ENCODE measurements at regions not wholly inside any gene's neighbourhood (a gene's known extent, or its start where the extent isn't known, plus 50 kb on each side); places are given as distances from the start of the nearest gene placed in this dataset.

DNA sequence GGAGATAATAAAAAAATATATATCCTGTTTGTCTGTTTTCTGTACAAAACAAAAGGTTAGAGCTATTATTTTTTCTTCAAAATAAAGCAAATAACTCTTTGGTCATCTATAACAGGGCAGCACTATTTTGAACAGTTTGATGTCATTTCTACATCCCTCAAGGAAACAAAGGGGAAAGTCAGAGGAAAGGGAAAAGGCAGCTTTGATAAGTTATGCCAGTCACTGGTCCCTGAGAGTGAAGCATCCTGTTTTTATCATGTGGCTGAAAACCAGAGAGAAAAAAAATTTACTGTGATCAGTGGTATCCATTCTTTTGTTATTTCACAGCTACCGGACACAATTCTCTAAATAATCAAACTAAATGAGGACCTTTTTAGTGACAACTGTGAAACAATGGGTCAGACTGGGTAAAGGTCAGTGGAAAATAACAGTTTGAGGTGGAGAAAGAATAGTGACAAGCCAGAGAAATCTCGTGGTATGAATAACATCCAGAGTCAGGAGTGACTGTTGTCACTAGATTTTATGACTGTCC, 356.0 kb downstream of the HDGFL1 start:
- DNase-seq (ENCODE audit: low spot score) = no peak
- no peak overlapping the region for H3K27ac ChIP-seq
- ChIA-PET POLR2A (ENCODE audit: low non-redundant PET) (no interaction called here), CTCF (interaction anchor here (0.8 kb wide), 1 partner anchor 208 kb away, joined by 4 read pairs; no protein-coding TSS in a partner anchor)
- TF ChIP-seq, protein P1, sequence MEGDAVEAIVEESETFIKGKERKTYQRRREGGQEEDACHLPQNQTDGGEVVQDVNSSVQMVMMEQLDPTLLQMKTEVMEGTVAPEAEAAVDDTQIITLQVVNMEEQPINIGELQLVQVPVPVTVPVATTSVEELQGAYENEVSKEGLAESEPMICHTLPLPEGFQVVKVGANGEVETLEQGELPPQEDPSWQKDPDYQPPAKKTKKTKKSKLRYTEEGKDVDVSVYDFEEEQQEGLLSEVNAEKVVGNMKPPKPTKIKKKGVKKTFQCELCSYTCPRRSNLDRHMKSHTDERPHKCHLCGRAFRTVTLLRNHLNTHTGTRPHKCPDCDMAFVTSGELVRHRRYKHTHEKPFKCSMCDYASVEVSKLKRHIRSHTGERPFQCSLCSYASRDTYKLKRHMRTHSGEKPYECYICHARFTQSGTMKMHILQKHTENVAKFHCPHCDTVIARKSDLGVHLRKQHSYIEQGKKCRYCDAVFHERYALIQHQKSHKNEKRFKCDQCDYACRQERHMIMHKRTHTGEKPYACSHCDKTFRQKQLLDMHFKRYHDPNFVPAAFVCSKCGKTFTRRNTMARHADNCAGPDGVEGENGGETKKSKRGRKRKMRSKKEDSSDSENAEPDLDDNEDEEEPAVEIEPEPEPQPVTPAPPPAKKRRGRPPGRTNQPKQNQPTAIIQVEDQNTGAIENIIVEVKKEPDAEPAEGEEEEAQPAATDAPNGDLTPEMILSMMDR (conservative IDR thresholded peaks at IDR 0.05; ENCODE audit: low read depth) = no peak

DNA sequence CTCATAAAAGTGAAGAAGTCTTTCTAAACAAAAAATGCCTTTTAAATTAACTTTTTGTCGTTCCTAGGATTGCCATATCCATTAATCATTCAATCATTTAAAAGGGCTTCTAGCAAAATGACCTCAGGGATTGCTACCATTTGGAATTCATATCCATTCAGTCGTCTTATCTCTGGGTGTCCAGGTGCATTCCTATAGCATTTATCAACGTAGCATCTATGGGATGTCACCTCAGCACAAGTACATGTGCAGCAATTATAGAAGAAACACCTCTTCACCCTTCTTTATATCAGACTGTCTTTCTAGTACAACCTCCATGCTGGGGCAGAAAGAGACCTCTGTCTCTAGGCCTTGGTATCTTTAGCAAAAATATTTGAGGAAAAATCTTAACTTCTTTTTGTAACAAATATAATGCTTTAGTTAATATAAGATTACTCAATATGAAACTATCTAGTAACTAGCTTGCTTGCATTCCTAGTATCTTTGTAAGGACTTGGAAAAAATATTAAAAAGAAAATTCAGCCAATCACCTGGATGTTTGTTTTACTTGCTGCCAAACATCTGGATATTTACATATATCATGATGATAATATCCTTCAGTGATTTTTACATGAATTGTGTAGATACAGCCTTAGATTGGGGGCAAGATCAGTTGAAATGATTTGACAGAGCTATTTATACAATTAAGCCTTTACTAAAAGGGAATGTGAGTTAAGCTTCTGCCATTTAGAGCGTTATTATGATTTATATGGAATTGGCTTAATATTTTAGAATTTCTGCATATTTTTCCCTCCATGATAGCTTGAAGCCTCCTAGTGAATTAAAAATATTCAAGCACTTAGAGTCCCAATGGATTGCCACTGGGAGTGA, 356.8 kb downstream of the HDGFL1 start:
- no peak for DNase-seq (ENCODE audit: low spot score)
- ChIA-PET POLR2A (ENCODE audit: low non-redundant PET) (no interaction called here), CTCF (no interaction called here)
- H3K27ac ChIP-seq = no peak overlapping the region
- TF ChIP-seq, protein P1 (conservative IDR thresholded peaks at IDR 0.05; ENCODE audit: low read depth) = no peak

DNA sequence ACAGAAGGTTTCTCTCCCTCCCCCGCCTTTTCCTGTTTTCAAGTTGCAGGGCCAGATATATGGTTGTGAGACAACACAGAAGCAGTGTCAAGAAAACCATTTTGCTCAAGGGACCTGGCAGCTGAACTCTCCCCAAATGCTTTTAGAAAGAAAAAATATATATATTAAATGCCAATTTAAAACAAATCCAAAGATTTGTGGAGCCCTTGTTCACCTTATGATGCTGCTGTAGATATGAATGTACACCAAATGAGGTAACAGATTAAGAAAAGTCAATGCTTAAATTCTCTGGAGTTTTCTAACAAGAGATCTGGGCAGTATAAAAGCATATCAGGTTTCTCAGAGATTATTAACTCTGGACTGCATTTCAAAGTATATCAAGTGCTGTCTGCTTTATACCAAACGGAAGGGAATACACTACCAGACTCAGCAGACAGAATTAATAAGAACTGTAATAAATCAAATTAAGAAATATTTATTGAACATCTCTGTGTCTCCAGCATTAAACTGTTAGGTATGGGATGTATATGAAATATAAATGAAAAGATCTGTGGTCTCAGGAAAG, 357.5 kb downstream of the HDGFL1 start:
- TF ChIP-seq, protein P1 (conservative IDR thresholded peaks at IDR 0.05; ENCODE audit: low read depth) = no peak
- ChIA-PET CTCF (no interaction called here), POLR2A (ENCODE audit: low non-redundant PET) (no interaction called here)
- H3K27ac ChIP-seq = no peak overlapping the region
- DNase-seq (ENCODE audit: low spot score) = no peak

DNA sequence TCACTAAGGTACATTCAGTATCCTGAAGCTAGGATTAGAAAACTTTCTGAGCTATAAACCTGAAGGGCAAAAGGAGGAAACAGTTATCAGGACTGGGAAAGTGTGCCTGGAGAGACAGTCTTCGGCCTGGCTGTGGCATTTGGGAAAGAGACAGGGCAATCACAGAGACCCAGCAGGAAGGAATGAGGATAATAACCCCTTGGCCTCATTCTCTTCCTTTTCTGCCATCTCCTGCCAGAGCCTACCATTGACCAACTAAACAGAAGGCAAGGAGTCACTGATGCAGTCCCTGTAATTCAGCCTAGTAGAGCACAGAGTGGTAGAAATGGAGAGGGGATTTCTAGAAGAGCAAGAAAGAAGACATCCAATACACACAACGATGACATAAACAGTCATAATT, 359.4 kb downstream of the HDGFL1 start:
- no peak overlapping the region for H3K27ac ChIP-seq
- ChIA-PET POLR2A (ENCODE audit: low non-redundant PET) (no interaction called here), CTCF (interaction anchor here (0.6 kb wide), 1 partner anchor 1328 kb away, joined by 3 read pairs; no protein-coding TSS in a partner anchor)
- no peak for DNase-seq (ENCODE audit: low spot score)
- TF ChIP-seq, protein P1 (conservative IDR thresholded peaks at IDR 0.05; ENCODE audit: low read depth) = no peak

DNA sequence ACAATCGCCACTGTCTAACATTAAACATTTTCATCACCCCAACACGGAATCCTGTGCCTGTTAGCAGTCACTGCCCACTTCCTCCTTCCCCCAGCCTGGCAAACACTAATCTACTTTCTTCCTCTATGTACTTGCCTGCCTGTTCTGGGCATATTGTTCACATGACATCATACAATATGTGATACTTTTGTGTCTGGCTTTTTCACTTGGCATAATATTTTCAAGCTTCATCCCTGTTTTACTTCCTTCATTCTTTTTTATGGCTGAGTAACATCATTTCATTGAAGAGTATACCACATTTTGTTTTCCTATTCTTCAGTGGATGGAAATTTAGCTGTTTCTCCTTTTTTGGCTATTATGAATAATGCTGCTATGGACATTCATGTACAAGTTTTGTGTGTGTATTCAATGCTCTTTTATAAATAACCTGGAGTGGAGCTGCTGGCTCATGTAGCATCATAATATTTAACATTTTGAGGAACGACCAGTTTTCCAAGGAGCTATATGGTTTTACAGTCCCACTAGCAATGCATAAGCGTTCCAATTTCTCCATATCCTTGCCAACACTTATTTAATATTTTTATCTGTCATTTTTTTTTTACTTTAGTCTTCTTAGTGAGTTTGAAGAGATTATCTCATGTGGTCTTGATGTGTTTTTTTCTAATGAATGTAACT, 360.1 kb downstream of the HDGFL1 start:
- TF ChIP-seq, protein P1 (conservative IDR thresholded peaks at IDR 0.05; ENCODE audit: low read depth) = no peak
- no peak overlapping the region for H3K27ac ChIP-seq
- POLR2A ChIA-PET (ENCODE audit: low non-redundant PET) = no interaction called here
- CTCF ChIA-PET = interaction anchor here (0.6 kb wide), 2 partner anchors 1328 to 1774 kb away, joined by 3 read pairs; no protein-coding TSS in a partner anchor
- DNase-seq (ENCODE audit: low spot score) = no peak

DNA sequence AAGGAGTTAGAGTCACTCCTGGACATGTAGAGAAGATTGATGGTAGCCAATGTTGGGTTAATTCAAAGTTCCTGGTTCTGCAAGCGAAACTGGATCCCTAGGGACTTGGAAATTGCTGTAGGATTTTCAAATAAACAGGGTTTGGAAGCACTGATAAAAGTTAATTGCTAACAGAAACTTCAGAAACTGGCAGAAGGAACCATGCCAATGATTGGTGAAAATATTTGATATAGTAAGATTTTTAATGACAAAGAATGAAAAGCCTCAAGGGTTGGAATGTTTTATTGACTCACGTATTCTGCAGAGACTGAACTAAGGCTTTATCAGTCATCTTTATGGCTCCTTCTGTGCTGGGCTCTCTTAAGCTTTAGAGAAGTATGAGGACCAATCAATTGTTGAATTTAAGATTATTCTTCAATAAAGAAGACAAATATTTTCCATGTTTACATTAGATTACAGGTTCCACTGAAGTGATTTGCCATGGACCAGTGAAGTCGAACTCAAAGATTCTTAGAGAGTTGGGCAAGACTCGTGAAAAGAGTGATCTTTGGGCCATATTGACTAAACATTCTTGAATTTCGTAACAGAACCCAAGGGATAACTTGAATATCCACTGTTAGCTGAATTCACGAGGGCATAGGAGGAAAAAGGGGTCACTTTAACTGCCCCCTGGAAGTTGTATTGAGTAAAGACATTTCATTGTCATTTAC, 371.4 kb downstream of the HDGFL1 start:
- TF ChIP-seq, protein P1 (conservative IDR thresholded peaks at IDR 0.05; ENCODE audit: low read depth) = no peak
- POLR2A ChIA-PET (ENCODE audit: low non-redundant PET) = no interaction called here
- CTCF ChIA-PET = no interaction called here
- DNase-seq (ENCODE audit: low spot score) = no peak
- H3K27ac ChIP-seq = no peak overlapping the region
